Kidney capillary endothelial cell (primary cell): ENCODE measurements at regions not wholly inside any gene's neighbourhood (a gene's known extent, or its start where the extent isn't known, plus 50 kb on each side); places are given as distances from the start of the nearest gene placed in this dataset.
"Not testable (repeated sequence)": the region's sequence is repeated elsewhere in the genome, so short reads cannot be mapped to it uniquely, and the experiment has no call there.

Source experiments
- DNase-seq: peaks from one replicate; pipeline ENCODE4 v3.0.0-alpha.2; 2018; ENCODE audit warnings: low spot score

DNA sequence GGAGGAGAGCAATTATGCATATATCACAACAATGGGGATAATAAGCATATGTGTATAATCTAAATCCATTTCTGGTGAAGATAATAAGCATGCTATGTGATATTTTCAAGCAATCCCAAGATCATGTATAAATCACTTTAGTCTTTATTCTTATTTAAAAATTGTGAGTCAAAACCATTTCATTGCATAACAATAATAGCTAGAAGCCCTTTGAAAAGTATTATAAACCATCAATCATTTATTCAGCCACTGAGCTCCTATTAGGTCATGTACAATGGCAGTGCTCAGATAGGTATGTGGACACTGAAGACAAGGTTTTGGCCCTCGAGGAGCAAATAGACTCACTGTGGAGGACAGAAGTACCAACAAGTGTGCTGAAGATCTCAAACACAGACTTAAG lies 113.1 kb downstream of the CDCA7 start:
- no peak for DNase-seq

DNA sequence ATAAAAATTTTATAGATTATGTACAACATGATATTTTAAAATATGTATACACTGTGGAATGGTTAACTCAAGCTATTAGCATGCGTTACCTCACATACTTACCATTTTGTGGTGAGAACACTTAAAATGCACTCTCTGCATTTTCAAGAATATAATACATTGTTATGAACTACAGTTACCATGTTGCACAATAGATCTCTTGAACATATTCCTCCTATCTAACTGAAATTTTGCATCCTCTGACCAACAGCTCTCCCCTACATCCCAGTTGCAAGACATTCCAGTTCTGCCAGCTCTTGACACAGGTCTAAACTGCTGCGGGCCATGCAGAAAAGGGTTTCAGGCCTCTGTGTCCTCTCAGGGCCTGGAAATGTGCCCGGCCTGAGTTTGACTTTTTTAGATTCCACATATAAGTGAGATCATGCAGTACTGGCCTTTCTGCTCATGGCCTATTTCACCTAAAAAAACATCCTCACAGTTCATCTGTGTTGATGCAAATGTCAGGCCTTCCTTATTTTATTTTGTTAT lies 113.7 kb downstream of the CDCA7 start:
- DNase-seq, result no peak

DNA sequence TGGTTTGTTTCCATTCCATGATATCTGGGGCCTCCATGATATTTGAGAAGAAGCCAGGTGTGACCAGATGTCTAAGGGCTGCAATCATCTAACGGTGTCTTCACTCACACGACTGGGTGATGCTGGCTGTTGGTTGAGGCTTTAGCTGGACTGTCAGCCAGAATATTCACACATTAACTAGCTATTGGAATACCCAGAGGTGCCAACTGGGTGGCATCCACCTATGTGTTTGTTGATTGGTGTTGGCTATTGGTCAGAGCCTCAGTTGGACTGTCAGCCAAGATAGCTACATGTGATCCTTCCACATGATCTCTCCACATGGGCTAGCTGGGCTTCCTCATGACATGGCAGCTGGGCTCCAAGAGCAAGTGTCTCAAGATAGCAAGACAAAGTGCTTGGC lies 117.4 kb downstream of the CDCA7 start:
- DNase-seq, result no peak

DNA sequence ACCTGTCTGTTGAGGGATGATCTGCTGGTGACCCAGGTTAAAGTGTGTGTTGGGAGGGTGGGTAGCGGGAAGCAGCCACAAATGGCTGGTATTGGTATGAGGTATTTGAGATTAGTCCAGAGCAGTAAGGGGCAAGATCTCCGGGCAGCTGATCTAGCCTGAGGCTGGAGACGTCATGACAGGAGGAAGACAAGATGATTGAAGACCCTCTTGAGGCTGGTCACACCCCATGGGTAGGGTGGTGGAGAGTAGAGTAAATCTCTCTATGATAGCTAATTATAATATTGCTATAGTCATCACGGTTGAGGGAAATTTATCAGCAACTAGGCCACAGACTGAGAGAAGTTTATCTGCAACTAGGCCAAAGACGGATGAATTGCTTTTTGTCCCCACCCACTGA lies 128.5 kb downstream of the CDCA7 start:
- DNase-seq, result no peak

DNA sequence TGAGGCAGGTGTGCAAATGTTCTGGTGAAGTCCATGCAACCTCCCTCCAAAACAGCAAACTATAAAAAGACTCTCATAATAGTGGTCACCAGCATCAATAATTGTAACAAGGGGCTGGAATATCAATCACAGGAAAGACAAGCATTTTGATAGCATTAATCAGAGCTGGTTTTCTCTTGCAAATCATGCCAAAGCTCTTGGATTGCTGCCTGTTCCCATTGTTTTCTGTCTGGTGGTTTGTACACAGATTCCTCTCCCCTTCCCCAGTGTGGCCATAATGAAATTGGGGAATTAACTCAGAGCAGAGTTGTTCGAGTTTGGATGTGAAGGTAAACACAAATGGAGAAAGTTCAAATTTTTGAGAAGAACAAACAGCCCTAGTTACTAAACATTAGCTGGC lies 134.2 kb downstream of the CDCA7 start:
- no peak for DNase-seq

DNA sequence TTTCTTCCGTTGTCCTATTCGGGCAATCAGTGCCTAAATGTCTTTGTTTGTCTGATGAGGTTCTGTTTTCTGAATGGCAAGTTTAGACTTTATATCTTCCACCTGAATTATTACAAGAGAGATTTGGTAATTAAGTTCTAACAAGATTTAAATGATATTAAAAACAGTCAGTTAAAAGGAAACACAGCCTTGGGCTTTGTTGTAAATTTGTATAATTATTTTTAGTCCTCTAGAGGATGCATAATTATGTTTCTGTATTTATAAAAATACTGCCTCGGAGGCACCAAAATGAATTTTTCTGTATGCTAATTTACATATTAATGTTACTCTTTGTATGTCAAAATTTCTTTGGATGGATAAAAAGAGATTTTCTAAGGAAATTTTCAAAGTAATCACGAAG lies 136.7 kb downstream of the CDCA7 start:
- no peak for DNase-seq

DNA sequence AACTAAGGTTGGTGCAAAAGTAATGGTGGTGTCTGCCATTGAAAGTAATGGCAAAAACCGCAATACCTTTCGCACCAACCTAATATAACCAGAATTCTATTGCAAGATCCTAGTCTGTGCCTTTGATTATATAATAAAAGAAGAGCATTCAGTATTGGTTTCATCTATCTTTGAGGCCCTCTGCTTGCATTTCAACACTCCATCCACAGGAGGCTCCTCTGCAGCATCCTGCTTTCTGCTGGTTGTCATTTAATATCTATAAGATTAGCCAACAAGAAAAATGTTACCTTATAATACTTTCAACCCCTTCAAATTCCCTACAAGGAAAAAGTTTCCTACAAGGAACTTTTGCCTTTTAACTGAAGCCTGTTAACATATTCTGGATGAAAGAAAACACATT lies 139.2 kb downstream of the CDCA7 start:
- DNase-seq, result no peak

DNA sequence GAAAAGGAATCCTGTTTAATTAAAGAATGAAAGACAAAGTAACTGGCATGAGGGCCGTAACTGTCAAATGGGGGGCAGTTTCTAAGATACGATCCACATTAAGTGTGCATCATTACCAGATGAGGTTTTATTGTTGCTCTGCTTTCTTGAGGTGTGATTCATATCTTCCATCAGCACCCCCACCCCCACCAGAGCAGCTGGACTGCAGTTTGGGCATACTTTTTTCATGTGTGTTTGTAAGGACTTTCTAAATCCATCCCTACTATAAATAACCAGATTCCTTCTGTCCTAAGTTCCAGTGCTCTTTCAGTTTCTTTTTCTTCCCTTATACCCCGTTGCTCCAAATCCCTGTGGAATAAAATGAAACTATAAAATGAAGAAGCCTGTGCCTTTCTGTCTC lies 142.1 kb downstream of the CDCA7 start:
- DNase-seq, result no peak

DNA sequence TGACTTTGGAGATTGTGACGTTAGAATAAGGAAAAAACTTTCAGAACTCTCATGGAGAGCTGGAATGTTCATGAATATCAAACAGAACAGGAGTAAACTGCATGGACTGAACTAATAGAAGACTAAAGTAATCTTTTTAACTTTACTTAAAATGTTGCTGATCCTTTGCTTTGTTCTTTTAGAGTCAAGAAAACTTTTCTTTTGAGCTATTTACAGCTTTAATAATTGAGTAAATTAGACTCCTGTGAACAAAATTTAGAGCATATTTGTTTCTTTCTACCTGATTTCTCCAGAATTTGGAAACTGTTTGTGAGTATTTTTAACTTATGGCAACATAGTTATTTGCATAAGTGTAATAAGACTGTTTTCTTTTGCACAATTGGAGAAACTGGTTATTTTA lies 146.3 kb downstream of the CDCA7 start:
- no peak for DNase-seq

DNA sequence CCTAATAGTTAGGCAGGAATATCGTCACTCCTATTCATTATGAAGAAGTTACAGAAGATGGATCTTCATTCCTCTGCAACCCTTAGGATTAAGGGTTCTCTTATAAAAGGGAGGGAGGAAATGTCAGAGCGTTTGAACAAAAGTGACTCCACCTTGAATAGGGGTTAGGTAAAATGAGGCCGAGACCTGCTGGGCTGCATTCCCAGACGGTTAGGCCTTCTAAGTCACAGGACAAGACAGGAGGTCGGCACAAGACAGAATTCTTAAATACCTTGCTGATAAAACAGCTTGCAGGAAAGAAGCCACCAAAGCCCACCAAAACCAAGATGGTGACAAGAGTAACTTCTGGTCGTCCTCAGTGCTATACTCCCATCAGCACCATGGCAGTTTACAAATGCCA lies 147.6 kb downstream of the CDCA7 start:
- no peak for DNase-seq

DNA sequence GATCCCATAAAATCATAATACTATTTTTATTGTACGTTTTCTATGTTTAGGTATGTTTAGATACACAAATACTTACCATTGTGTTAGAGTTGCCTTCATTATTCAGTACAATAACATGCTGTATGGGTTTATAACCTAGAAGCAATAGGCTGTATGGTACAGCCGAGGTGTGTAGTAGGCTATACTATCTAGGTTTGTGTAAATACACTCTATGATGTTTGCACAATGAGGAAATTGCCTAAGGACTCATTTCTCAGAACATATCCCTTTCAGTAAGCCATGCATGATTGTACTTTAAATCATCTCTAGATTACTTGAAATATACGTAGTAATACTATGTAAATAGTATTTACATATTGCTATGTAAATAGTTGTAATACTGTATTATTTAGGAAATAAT lies 156.7 kb downstream of the CDCA7 start:
- no peak for DNase-seq

DNA sequence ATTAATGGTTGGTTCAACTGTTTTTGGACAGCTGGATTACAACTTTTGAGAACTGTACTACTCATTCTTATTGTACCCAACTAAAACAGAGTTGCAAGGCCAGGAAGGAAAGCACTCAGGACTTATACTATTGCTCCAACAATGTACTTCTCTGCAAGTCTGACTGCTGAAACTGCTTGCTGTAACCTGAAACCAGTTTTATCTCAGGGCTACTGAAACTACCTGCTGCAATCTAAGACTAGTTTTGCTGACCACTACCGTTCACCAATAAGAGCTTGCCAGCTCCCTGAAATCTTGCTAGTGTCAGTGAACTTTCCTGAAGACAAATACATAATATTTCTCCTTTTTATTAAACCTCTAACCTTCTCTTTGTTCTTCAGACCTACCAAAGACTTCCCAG lies 157.3 kb downstream of the CDCA7 start:
- no peak for DNase-seq

DNA sequence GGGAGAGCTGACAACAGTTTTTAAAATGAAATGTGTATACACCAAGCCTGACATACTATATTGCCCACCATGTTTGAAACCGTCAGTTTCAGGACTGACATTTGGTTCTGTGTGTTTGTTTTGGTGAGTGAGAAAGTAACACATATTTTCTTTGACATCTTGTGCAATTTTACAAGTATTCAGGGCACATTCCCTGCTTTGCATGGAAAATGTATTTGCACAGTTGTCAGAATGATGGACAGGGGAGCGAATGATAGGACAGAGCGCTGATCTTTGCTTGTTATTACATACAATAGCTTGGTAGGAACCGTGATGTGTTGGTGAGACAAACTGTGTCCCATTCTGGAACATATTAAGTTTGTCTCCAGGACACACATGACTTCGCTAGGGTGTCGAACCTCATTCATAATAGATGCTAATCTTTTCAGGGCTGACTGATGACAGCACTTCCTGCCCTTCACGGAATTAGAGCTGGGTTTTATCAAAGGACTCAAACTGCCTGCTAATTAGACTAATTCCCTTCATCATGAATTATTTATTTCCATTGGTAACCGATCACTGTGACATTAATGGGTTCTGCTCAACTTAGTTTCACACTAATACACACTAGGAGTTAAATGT lies 158.5 kb downstream of the CDCA7 start:
- DNase-seq, result no peak

DNA sequence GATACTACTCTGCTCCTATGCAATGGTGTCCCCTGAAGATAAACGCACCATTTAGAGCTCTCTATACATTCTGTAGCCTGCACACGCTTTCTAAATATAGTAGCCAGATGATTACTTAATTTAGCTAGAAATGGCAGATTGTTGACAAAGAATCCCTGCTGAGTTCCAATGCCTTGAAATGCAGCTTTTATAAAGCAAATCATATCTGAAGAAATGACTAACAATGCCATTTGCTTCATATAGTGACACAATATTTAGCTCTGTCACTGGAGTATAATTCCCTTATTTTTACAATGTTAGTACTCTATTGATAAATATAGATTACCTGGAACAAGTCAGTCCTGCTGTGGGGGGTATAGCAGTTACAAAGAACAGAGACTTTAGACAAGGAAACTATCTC lies 166.2 kb downstream of the CDCA7 start:
- DNase-seq, result no peak

DNA sequence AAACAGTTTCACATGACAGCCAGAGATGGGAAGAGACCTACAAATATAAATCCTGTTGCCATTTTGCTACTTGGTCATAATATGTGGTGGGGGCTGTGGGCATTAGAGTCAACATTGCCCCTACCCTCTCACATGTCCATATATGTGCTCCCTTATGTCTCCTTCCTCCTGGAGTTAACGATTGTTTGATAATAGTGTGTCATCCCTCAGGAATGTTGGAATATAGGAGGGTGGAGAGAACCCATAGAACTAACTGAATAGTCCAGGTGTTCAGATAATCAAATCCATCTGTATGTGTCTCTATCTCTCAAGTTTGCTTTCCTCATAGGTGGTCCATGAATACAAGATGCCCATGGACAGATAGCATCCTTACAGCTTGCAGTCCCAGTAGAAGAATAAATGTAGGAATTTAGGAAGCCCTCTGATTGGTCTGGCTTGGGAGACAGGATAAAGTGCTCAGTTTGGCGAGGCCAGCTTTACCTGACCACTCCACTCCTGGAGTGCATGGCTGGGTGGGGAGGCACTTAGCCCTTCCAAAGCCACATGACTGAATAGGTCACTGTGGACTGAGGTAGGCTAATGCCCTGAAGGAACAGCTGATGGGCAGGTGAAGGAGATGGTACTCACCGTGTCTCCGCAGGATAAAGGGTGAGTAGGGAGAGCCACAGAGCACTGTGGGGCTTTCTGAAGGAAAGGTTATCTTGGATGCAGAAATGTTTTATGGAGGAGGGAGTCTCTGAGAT lies 166.9 kb downstream of the CDCA7 start:
- DNase-seq, result no peak

DNA sequence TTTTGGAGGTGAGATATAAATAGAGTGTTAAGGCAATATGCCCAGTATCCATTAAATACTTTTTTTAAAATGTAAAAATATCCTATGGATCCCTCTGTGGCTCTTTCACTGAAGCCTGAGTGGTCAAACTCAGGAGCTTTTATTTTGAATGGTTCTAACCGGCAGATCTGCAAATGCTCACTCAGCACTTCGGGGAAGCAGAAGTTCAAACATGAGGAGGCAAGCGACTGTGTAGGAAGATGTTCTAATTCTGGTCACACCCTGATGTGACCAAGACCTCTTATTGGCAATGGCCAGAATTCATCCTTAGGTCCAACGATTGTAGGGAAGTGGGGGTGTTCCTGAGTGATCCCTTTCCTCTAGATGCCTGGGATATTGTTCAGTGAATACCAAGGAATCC lies 168.8 kb downstream of the CDCA7 start:
- DNase-seq, result no peak

DNA sequence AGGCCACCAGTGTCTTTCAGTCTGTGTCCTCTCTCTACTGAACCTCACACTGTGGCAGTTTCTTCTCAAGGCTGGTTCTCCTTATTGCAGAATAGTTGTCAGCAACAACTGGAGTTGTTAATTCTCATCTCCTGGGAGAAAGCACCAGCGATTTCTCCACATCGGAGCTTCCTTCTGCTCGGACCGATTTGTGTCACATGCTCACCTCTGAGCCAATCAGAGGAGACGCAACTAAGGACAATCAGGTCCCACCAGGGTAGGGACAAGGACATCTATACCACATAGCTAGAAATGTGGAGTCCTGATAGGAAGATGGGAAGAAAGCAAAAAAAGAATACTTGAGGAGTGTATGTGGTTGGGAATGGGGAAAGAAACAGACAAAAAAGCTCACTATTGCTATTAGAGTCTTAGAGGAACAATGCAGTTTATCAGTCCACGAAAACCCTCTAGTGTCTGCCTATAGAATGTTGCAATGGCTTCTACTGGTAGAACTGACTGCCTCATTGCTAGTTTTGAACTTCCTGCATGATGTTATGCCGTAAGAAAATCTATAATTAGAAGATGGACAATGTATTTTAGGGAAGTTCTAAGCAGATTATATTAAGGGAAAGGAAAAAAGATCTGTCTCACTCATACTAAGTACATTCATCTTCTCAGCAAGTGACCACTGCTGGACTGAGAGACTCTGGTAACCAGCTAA lies 169.7 kb downstream of the CDCA7 start:
- DNase-seq, result no peak

DNA sequence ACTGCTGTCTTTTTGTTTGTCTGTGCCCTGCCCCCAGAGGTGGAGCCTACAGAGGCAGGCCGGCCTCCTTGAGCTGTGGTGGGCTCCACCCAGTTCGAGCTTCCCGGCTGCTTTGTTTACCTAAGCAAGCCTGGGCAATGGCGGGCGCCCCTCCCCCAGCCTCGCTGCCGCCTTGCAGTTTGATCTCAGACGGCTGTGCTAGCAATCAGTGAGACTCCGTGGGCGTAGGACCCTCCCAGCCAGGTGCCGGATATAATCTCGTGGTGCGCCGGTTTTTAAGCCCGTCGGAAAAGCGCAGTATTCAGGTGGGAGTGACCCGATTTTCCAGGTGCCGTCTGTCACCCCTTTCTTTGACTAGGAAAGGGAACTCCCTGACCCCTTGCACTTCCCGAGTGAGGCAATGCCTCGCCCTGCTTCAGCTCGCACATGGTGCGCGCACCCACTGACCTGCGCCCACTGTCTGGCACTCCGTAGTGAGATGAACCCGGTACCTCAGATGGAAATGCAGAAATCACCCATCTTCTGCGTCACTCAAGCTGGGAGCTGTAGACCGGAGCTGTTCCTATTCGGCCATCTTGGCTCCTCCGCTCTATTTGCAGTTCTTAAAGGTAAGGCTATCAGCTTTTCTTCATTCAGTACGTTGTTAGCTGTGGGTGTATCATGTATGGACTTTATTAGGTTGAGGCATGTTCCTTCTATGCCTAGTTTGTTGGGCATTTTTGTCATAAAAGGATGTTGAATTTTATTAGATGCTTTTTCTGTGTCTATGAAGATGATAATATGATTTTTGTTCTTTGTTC lies 178.3 kb downstream of the CDCA7 start:
- not testable (repeated sequence) for DNase-seq

DNA sequence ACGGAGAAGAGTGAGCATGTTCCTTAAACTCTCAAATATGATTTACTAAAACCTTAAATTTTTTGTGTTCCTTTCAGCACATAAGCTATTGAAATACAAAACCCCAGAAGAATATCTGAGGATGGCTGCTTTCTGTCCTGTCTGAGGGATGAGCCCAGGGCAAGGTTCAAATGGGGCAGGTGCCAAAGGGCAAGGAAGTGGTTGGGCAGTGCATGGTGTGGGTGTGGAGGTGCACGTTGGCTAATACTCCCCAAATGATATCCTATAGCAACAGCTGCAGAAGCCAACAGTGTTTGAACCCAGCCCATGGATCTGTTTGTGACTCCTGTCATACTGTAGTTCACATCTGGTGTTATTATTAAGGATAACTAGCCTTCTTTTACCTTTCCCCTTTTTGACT lies 183.0 kb downstream of the CDCA7 start:
- no peak for DNase-seq

DNA sequence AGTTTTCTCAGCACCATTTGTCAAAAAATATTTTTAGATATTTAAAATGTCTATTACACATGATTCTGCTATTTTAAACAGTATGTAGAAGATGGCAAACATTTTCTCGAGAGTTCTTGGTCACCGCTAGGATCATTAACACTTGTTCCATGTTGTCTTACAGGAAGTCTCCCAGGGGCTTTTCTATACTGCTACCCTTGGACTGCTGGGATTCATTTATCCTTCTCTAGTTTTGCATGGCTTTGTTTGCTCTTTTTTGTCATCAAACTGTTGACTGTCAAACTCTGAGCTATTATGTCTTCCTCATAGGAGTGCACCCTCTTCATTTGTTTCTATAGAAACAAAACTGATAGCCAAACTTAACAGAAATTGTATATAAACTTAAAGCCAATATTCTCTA lies 184.9 kb downstream of the CDCA7 start:
- no peak for DNase-seq

DNA sequence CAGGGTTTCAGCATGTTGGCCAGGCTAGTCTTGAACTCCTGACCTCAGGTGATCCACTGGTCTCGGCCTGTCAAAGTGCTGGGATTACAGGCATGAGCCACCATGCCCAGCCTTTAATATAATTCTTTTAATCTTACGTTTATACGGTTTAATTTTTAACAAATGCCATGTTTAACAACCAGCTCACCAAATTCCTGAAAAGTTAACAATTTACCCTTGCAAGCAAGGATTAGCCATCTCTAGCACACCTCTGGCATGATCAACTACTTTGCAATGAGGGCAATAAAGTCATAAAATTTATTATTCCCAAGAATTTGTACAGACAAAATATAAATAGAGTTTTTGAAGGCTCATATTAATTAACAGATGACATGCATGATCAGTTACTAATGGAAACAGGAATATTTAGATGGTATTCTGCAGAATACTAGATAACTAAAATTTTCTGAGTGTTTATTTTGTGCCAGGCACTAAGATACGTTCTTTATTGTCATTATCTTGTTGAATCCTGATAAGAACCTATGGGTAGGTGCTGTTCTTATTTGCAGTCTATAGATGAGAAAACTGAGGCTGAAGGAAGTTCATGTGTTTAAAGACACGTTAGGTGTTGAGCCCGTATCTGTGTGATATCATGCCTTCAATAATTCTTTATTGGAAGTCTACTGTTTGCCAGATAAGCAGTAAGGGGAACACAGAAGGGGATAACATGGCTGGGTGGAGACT lies 190.1 kb downstream of the CDCA7 start:
- DNase-seq, result no peak

DNA sequence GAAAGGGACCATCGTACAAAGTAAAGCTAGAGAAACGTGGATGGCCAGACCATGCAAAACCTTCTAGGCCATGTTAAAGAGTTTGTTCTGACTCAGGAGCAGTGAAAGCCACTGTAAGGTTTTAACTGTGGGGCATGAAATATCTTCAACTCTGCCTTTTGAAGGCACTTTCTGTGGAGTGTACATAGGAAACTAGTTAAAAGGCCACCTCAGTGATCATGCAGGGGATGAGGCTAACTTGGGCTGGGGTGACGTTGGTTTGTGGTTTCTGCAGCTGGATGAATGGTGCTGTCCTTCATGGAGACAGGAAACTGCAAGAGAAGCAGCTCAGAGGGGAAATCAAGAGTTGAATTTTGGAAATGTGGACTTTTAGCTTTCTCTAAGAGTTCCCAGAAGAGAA lies 190.7 kb downstream of the CDCA7 start:
- DNase-seq, result no peak
